Iris pigment epithelial cell (primary cell): ENCODE measurements at regions not wholly inside any gene's neighbourhood (a gene's known extent, or its start where the extent isn't known, plus 50 kb on each side); places are given as distances from the start of the nearest gene placed in this dataset.
"Not testable (repeated sequence)": the region's sequence is repeated elsewhere in the genome, so short reads cannot be mapped to it uniquely, and the experiment has no call there.

Experiments
- DNase-seq: peaks from one replicate; pipeline ENCODE4 v3.0.0-alpha.2; 2011; ENCODE audit warnings: low read depth

GRCh38 chr2:215744514-215744913 lies 268.8 kb downstream of the MREG start:
- DNase-seq = no peak

GRCh38 chr2:215743066-215743465 lies 270.3 kb downstream of the MREG start:
- DNase-seq = no peak

GRCh38 chr2:215742021-215742420 lies 271.3 kb downstream of the MREG start:
- DNase-seq = no peak

- DNase-seq = peak; percentile 69
These were observed 273.3 kb downstream of the MREG start for GRCh38 chr2:215740071-215740470.

- DNase-seq = no peak
These were observed 275.0 kb downstream of the MREG start for GRCh38 chr2:215738351-215738750.

GRCh38 chr2:215737477-215737876 lies 275.9 kb downstream of the MREG start:
- no peak for DNase-seq

GRCh38 chr2:215736653-215737290 lies 276.6 kb downstream of the MREG start:
- DNase-seq = peak; percentile 79

GRCh38 chr2:215731108-215731658 lies 282.2 kb downstream of the MREG start:
- no peak for DNase-seq

GRCh38 chr2:215729985-215730620 lies 283.2 kb downstream of the MREG start:
- no peak for DNase-seq

GRCh38 chr2:215728504-215729065 lies 284.8 kb downstream of the MREG start:
- DNase-seq = peak; percentile 100

GRCh38 chr2:215727507-215728503 lies 285.5 kb downstream of the MREG start:
- peak; percentile 91 for DNase-seq

- DNase-seq = no peak
These were observed 287.3 kb downstream of the MREG start for GRCh38 chr2:215726070-215726469.

GRCh38 chr2:215724146-215724545 lies 288.3 kb upstream of the FN1 start:
- no peak for DNase-seq

GRCh38 chr2:215723631-215724011 lies 287.8 kb upstream of the FN1 start:
- DNase-seq = no peak

GRCh38 chr2:215722986-215723630 lies 287.2 kb upstream of the FN1 start:
- DNase-seq = peak; percentile 76

- DNase-seq = peak; percentile 40
These were observed 286.3 kb upstream of the FN1 start for GRCh38 chr2:215722125-215722524.

GRCh38 chr2:215721515-215721914 lies 285.6 kb upstream of the FN1 start:
- not testable (repeated sequence) for DNase-seq

GRCh38 chr2:215718890-215719289 lies 283.0 kb upstream of the FN1 start:
- DNase-seq = no peak

- DNase-seq = no peak
These were observed 282.6 kb upstream of the FN1 start for GRCh38 chr2:215718436-215718835.

GRCh38 chr2:215717501-215718381 lies 281.9 kb upstream of the FN1 start:
- no peak for DNase-seq

GRCh38 chr2:215716956-215717355 lies 281.1 kb upstream of the FN1 start:
- no peak for DNase-seq
